NCI-H524 treated with DMSO at 0.1 percent for 48 hours (cell line): ENCODE measurements at regions not wholly inside any gene's neighbourhood (a gene's known extent, or its start where the extent isn't known, plus 50 kb on each side); places are given as distances from the start of the nearest gene placed in this dataset.
"Not testable (repeated sequence)": the region's sequence is repeated elsewhere in the genome, so short reads cannot be mapped to it uniquely, and the experiment has no call there.

Source experiments
- DNase-seq: peaks from one replicate; lab custom pipeline; 2025; lab: John Stamatoyannopoulos, UW

GRCh38 chr22:25456300-25457043 is 108.0 kb upstream of the GRK3 start:
- not testable (repeated sequence) for DNase-seq

- not testable (repeated sequence) for DNase-seq
These were observed 105.8 kb upstream of the GRK3 start for GRCh38 chr22:25458631-25459030.

- not testable (repeated sequence) for DNase-seq
These were observed 103.8 kb upstream of the GRK3 start for GRCh38 chr22:25460682-25461081.

GRCh38 chr22:25461301-25461700 is 103.2 kb upstream of the GRK3 start:
- DNase-seq: no peak

- peak; percentile 13 for DNase-seq
These were observed 101.8 kb upstream of the GRK3 start for GRCh38 chr22:25462474-25463346.

- DNase-seq: not testable (repeated sequence)
These were observed 101.2 kb upstream of the GRK3 start for GRCh38 chr22:25463347-25463628.

GRCh38 chr22:25464326-25464725 is 100.1 kb upstream of the GRK3 start:
- not testable (repeated sequence) for DNase-seq

- DNase-seq: no peak
These were observed 98.5 kb upstream of the GRK3 start for GRCh38 chr22:25465949-25466348.

GRCh38 chr22:25472382-25472781 is 92.1 kb upstream of the GRK3 start:
- no peak for DNase-seq

- DNase-seq: no peak
These were observed 89.0 kb upstream of the GRK3 start for GRCh38 chr22:25475257-25476022.

GRCh38 chr22:25477358-25477757 is 87.1 kb upstream of the GRK3 start:
- no peak for DNase-seq

GRCh38 chr22:25478111-25478510 is 86.4 kb upstream of the GRK3 start:
- no peak for DNase-seq

- DNase-seq: no peak
These were observed 85.9 kb upstream of the GRK3 start for GRCh38 chr22:25478528-25478927.

- not testable (repeated sequence) for DNase-seq
These were observed 83.6 kb upstream of the GRK3 start for GRCh38 chr22:25480868-25481267.

GRCh38 chr22:25482091-25482760 is 82.2 kb upstream of the GRK3 start:
- no peak for DNase-seq

- no peak for DNase-seq
These were observed 81.4 kb upstream of the GRK3 start for GRCh38 chr22:25482868-25483639.

- no peak for DNase-seq
These were observed 80.5 kb upstream of the GRK3 start for GRCh38 chr22:25483931-25484330.

- no peak for DNase-seq
These were observed 79.8 kb upstream of the GRK3 start for GRCh38 chr22:25484521-25485315.

GRCh38 chr22:25485626-25486545 is 78.6 kb upstream of the GRK3 start:
- DNase-seq: no peak
